Endodermal cell (in vitro differentiated cells): ENCODE measurements at regions not wholly inside any gene's neighbourhood (a gene's known extent, or its start where the extent isn't known, plus 50 kb on each side); places are given as distances from the start of the nearest gene placed in this dataset.

Source experiments
- DNase-seq: peaks from one replicate; pipeline ENCODE4 v3.0.0-alpha.2; 2017
- H3K27ac ChIP-seq: 2 replicates; pipeline ENCODE4 v1.5.1; 2013; ENCODE audit warnings: mild to moderate bottlenecking, low read depth, low read length, moderate library complexity
- H3K27me3 ChIP-seq: 2 replicates; pipeline ENCODE4 v1.6.1; 2013; ENCODE audit warnings: mild to moderate bottlenecking, low read length, moderate library complexity; ENCODE audit not compliant: insufficient read depth, control insufficient read depth, poor library complexity, severe bottlenecking
- H3K36me3 ChIP-seq: 2 replicates; pipeline ENCODE4 v1.7.0; 2013; ENCODE audit warnings: mild to moderate bottlenecking, low read length, moderate library complexity; ENCODE audit not compliant: control insufficient read depth, insufficient read depth
- H3K4me1 ChIP-seq: one replicate; pipeline ENCODE4 v1.7.0; 2013; ENCODE audit warnings: low read length; ENCODE audit not compliant: control insufficient read depth, insufficient read depth
- H3K4me3 ChIP-seq: 2 replicates; pipeline ENCODE4 v1.5.1; 2013; ENCODE audit warnings: mild to moderate bottlenecking, low read length, moderate library complexity
- H3K9ac ChIP-seq: 2 replicates; pipeline ENCODE4 v1.6.1; 2013; ENCODE audit warnings: mild to moderate bottlenecking, low read length, moderate library complexity; ENCODE audit not compliant: poor library complexity, severe bottlenecking; ENCODE audit errors: extremely low read depth
- H3K9me3 ChIP-seq: 2 replicates; pipeline ENCODE4 v1.6.1; 2013; ENCODE audit warnings: mild to moderate bottlenecking, low read length, moderate library complexity; ENCODE audit not compliant: control insufficient read depth
- H3K27ac Mint-ChIP-seq: 2 replicates; pipeline ENCODE4 v1.8.0; 2020; ENCODE audit warnings: mixed read lengths
- H3K27me3 Mint-ChIP-seq: 2 replicates; pipeline ENCODE4 v1.8.0; 2021; ENCODE audit warnings: mild to moderate bottlenecking, mixed read lengths; ENCODE audit not compliant: insufficient read depth
- H3K36me3 Mint-ChIP-seq: 2 replicates; pipeline ENCODE4 v1.8.0; 2020; ENCODE audit warnings: low read depth, mixed read lengths
- H3K4me1 Mint-ChIP-seq: 2 replicates; pipeline ENCODE4 v1.8.0; 2020; ENCODE audit warnings: mixed read lengths
- H3K4me3 Mint-ChIP-seq: 2 replicates; pipeline ENCODE4 v1.8.0; 2020; ENCODE audit warnings: mild to moderate bottlenecking, moderate library complexity, mixed read lengths
- H3K9me3 Mint-ChIP-seq: 2 replicates; pipeline ENCODE4 v1.8.0; 2020; ENCODE audit warnings: mild to moderate bottlenecking, mixed read lengths
- WGBS, 2 experiments: methylation state at CpG; one replicate each; pipeline versions ENCODE4 v1.1.5 to v1.1.7; 2013; ENCODE audit warnings: missing lambda C conversion rate in 2 of 2, mixed read lengths in 1 of 2; ENCODE audit not compliant: insufficient coverage in 1 of 2, insufficient read length in 1 of 2; 5-methylcytosine and 5-hydroxymethylcytosine counted together
- TF ChIP-seq, protein P1 (sequence below): fragments of 200-600 bp; sonication (generic); conservative IDR thresholded peaks from 2 replicates; pipeline ENCODE4 v1.5.0; 2021; ENCODE audit warnings: antibody characterized with exemption, mild to moderate bottlenecking

DNA sequence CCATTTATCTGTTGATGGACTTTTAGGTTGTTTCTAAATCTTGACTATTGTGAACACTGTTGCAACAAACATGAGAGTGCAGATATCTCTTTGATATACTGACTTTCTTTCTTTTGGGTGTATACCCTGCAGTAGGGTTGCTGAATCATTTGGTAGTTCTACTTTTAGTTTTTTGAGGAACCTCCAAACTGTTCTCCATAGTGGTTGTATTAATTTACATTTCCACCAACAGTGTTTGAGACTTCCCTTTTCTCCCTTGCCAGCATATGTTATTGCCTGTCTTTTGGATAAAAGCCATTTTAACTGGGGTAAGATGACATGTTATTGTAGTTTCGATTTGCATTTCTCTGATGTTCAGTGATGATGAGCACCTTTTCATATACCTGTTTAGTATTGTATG, 330.0 kb downstream of the DDX10 start:
- peaks cover 5% of the 10 kb centered on the region for H3K9me3 Mint-ChIP-seq
- Histone ChIP-seq H3K27ac (no peak overlapping the region), H3K36me3 (no peaks in the 10 kb centered on the region), H3K4me3 (no peak overlapping the region), H3K4me1 (no peaks in the 10 kb centered on the region), H3K9me3 (peaks cover 4% of the 10 kb centered on the region), H3K9ac (no peak overlapping the region), H3K27me3 (no peaks in the 10 kb centered on the region)
- WGBS, 2 experiments = 89 to 100% methylated on average over 1 of the region's 1 CpG
- TF ChIP-seq, protein P1, sequence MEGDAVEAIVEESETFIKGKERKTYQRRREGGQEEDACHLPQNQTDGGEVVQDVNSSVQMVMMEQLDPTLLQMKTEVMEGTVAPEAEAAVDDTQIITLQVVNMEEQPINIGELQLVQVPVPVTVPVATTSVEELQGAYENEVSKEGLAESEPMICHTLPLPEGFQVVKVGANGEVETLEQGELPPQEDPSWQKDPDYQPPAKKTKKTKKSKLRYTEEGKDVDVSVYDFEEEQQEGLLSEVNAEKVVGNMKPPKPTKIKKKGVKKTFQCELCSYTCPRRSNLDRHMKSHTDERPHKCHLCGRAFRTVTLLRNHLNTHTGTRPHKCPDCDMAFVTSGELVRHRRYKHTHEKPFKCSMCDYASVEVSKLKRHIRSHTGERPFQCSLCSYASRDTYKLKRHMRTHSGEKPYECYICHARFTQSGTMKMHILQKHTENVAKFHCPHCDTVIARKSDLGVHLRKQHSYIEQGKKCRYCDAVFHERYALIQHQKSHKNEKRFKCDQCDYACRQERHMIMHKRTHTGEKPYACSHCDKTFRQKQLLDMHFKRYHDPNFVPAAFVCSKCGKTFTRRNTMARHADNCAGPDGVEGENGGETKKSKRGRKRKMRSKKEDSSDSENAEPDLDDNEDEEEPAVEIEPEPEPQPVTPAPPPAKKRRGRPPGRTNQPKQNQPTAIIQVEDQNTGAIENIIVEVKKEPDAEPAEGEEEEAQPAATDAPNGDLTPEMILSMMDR = no peak
- no peak overlapping the region for H3K27ac Mint-ChIP-seq
- no peaks in the 10 kb centered on the region for H3K27me3 Mint-ChIP-seq
- H3K4me3 Mint-ChIP-seq = no peak overlapping the region
- H3K4me1 Mint-ChIP-seq = peaks cover 2% of the 10 kb centered on the region
- DNase-seq = no peak
- no peaks in the 10 kb centered on the region for H3K36me3 Mint-ChIP-seq

DNA sequence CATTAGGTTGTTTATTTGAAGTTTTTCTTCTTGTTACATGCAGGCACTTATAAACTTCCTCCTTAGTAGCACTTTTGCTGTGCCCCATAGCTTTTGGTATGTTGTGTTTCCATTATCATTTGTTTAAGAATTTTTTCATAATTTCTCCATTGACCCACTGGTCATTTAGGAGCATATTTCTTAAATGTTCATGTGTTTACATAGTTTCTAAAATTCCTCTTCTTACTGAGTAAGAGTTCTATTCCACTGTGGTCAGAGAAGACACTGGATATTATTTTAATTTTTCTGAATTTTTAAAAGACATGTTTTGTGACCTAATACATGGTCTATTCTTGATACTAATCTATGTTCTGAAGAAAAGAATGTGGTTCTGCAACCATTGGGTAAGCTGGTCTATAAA, 333.0 kb downstream of the DDX10 start:
- Histone ChIP-seq H3K9me3 (no peaks in the 10 kb centered on the region), H3K27ac (no peak overlapping the region), H3K27me3 (no peaks in the 10 kb centered on the region), H3K9ac (no peak overlapping the region), H3K4me3 (no peak overlapping the region), H3K36me3 (no peaks in the 10 kb centered on the region), H3K4me1 (no peaks in the 10 kb centered on the region)
- Mint-ChIP-seq H3K36me3 (no peaks in the 10 kb centered on the region), H3K27ac (no peak overlapping the region), H3K4me1 (peaks cover 2% of the 10 kb centered on the region), H3K27me3 (no peaks in the 10 kb centered on the region), H3K4me3 (no peak overlapping the region), H3K9me3 (no peaks in the 10 kb centered on the region)
- TF ChIP-seq, protein P1 = no peak
- DNase-seq = no peak

DNA sequence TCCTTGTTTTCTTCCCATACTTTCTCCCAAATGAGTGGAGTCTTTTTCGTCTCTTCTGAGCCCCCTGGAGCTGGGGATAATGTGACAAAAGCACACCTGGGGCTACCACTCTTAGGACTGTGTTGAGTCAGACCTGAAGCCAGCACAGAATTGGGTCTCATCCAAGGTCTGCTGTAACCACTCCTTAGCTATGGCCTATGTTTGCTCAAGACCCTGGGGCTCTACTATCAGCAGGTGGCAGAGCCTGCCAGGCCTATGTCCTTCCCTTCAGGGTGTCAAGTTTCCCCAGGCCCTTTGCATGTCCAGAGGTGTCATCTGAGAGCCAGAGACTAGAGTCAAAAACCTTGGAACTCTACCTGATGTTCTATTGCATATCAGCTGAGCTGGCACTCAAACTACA, 335.7 kb downstream of the DDX10 start:
- Mint-ChIP-seq H3K9me3 (no peaks in the 10 kb centered on the region), H3K27ac (no peak overlapping the region), H3K36me3 (no peaks in the 10 kb centered on the region), H3K4me1 (peaks cover 2% of the 10 kb centered on the region), H3K4me3 (no peak overlapping the region), H3K27me3 (peaks cover 3% of the 10 kb centered on the region)
- no peak overlapping the region for H3K9ac ChIP-seq
- H3K27me3 ChIP-seq = no peaks in the 10 kb centered on the region
- H3K27ac ChIP-seq = no peak overlapping the region
- no peaks in the 10 kb centered on the region for H3K9me3 ChIP-seq
- no peaks in the 10 kb centered on the region for H3K36me3 ChIP-seq
- TF ChIP-seq, protein P1 = no peak
- H3K4me3 ChIP-seq = no peak overlapping the region
- no peak for DNase-seq
- 63% methylated on average over 1 of the region's 1 CpG for WGBS, 2 experiments
- no peaks in the 10 kb centered on the region for H3K4me1 ChIP-seq
